HEK293 (cell line): ENCODE measurements at regions not wholly inside any gene's neighbourhood (a gene's known extent, or its start where the extent isn't known, plus 50 kb on each side); places are given as distances from the start of the nearest gene placed in this dataset.

ENCODE experiments used
- CTCF ChIP-seq: fragments of 450-650 bp; formaldehyde crosslinking; IDR thresholded peaks from 2 replicates; pipeline ENCODE4 v1.5.1; 2016; ENCODE audit warnings: missing biosample characterization, missing genetic modification characterization
- ELK4 ChIP-seq: IDR thresholded peaks from 2 replicates; pipeline ENCODE4 v1.6.1; 2011; ENCODE audit warnings: mild to moderate bottlenecking, low read depth, low read length, borderline replicate concordance
- KLF9 ChIP-seq: fragments of 450-650 bp; formaldehyde crosslinking; IDR thresholded peaks from 2 replicates; pipeline ENCODE4 v1.5.1; 2016; ENCODE audit warnings: missing biosample characterization, missing genetic modification characterization, low read depth
- PRDM1 ChIP-seq: fragments of 450-650 bp; formaldehyde crosslinking; IDR thresholded peaks from 2 replicates; pipeline ENCODE4; 2016; ENCODE audit warnings: missing biosample characterization, missing genetic modification characterization
- REST ChIP-seq: fragments of 450-650 bp; formaldehyde crosslinking; IDR thresholded peaks from 2 replicates; pipeline ENCODE4 v1.5.1; 2016; ENCODE audit warnings: missing biosample characterization, missing genetic modification characterization
- ZBTB1 ChIP-seq: fragments of 450-650 bp; formaldehyde crosslinking; IDR thresholded peaks from 2 replicates; pipeline ENCODE4 v1.5.1; 2016; ENCODE audit warnings: missing biosample characterization, missing genetic modification characterization
- ZBTB10 ChIP-seq: fragments of 450-650 bp; formaldehyde crosslinking; IDR thresholded peaks from 2 replicates; pipeline ENCODE4 v1.5.1; 2016; ENCODE audit warnings: missing biosample characterization, missing genetic modification characterization
- ZBTB21 ChIP-seq: fragments of 450-650 bp; formaldehyde crosslinking; IDR thresholded peaks from 2 replicates; pipeline ENCODE4 v1.5.1; 2017; ENCODE audit warnings: missing biosample characterization, missing genetic modification characterization
- ZBTB44 ChIP-seq: fragments of 450-650 bp; IDR thresholded peaks from 2 replicates; pipeline ENCODE4 v1.5.1; 2018; ENCODE audit warnings: missing biosample characterization, mild to moderate bottlenecking, missing genetic modification characterization
- ZNF488 ChIP-seq: fragments of 450-650 bp; formaldehyde crosslinking; IDR thresholded peaks from 2 replicates; pipeline ENCODE4 v1.5.1; 2016; ENCODE audit warnings: missing biosample characterization, missing genetic modification characterization
- ZNF544 ChIP-seq: fragments of 450-650 bp; formaldehyde crosslinking; IDR thresholded peaks from 2 replicates; pipeline ENCODE4 v1.5.0; 2017; ENCODE audit warnings: missing biosample characterization, missing genetic modification characterization
- ZNF792 ChIP-seq: fragments of 450-650 bp; formaldehyde crosslinking; IDR thresholded peaks from 2 replicates; pipeline ENCODE4 v1.5.1; 2016; ENCODE audit warnings: missing biosample characterization, missing genetic modification characterization

GRCh38 chr6:125639466-125640020 is 109.9 kb upstream of the HEY2 start:
- no peak for TF ChIP-seq ZBTB21 (tag by site-specific recombination)
- TF ChIP-seq PRDM1 (tag by site-specific recombination): no peak
- TF ChIP-seq REST (tag by site-specific recombination): no peak
- no peak for TF ChIP-seq ZBTB1 (tag by site-specific recombination)
- no peak for TF ChIP-seq CTCF
- TF ChIP-seq ZNF544 (tag by site-specific recombination): no peak
- TF ChIP-seq ZNF792 (tag by site-specific recombination): no peak
- no peak for TF ChIP-seq ZBTB10 (tag by site-specific recombination)
- TF ChIP-seq KLF9 (tag by site-specific recombination): no peak
- TF ChIP-seq ELK4: no peak
- TF ChIP-seq ZNF488 (tag by site-specific recombination): no peak
- TF ChIP-seq ZBTB44 (tag by site-specific recombination): no peak
